HG03432 (cell line): ENCODE measurements at regions not wholly inside any gene's neighbourhood (a gene's known extent, or its start where the extent isn't known, plus 50 kb on each side); places are given as distances from the start of the nearest gene placed in this dataset.

Experiments
- ATAC-seq: cut with Tn5 transposase; IDR thresholded peaks from one replicate; pipeline ENCODE4 v1.9.1; 2021; ENCODE audit warnings: mild to moderate bottlenecking, moderate library complexity; ENCODE audit not compliant: unreplicated experiment

DNA sequence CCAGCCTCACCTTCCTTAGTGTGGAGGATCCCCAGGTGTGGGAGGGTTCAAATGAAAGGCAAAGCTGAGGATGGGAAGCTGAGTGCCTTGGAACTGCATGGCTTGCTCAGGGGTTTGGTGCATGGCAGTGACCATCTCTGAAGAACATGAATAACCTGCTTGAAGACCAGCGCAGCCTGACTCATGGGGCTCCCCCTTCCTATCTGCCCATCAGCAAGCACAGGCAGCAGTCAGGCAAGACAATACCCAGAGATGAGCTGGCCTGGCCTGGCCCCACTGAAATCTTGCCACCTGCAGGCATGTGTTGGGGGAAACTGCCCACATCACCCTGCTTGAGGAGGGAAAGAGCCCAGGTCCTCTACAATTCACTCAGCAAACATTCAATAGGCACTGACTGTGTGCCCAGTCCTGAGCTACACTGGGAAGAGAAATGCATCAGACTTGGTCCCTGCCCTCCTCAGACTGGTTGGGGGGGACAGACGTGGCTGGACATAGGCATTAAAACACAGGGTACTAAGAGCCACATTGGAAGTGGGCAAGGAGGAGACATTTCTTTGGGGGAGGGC, 105.0 kb upstream of the ALDH1B1 start:
- ATAC-seq = peak; percentile 50

- no peak for ATAC-seq
These were observed 105.7 kb upstream of the ALDH1B1 start for GRCh38 chr9:38286766-38287165.

- ATAC-seq = no peak
These were observed 106.1 kb upstream of the ALDH1B1 start for GRCh38 chr9:38286357-38286756.

GRCh38 chr9:38285236-38285635, 107.3 kb upstream of the ALDH1B1 start:
- ATAC-seq = no peak

- ATAC-seq = no peak
These were observed 107.9 kb upstream of the ALDH1B1 start for GRCh38 chr9:38284588-38285051.

DNA sequence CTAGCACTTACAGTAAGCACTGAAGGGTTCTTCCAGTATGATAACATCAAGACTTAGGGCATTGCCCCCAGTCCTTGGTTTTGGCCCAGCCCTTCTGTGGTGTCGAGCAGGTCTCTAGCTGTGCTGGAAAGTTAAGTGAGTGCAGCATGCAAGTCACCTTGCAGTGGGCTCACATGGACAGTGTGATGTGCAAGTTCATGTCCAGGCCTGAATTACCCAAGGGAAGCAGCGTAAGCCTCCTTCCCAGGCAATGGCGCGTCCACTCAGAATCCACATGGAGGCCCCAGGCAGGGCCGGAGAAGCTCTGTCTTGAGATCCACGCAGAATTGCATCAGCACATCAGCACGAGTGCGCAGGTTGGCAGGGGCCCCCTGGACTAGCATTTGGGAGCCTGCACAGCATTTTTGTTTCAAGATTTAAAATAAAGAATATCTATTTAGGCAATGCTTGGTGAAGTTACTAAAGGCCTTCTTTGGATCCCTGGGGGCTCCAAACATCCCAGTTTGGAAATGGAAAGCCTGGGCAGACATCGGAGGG, 108.4 kb upstream of the ALDH1B1 start:
- ATAC-seq = no peak

GRCh38 chr9:38282756-38283155, 109.7 kb upstream of the ALDH1B1 start:
- no peak for ATAC-seq

GRCh38 chr9:38281917-38282316, 110.6 kb upstream of the ALDH1B1 start:
- no peak for ATAC-seq

DNA sequence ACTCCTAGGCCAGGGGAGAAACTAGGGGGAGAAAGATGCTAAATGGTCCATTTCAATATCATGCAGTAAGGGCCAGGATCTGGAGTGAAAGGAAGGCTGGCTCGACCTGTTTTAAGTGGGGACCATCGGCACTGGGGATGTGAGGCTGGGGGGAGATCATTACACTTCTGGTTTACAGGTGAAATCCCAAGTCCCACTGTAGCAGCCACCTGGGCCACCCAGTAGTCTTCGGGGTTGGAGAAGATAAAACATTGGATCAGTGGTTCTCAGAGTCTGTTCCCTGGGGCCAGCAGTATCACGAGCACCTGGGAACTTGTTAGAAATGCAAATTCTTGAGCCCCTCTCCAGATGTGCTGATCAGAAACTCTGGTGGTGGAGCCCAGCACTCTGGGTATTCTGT, 111.3 kb upstream of the ALDH1B1 start:
- no peak for ATAC-seq

- ATAC-seq = no peak
These were observed 112.2 kb upstream of the ALDH1B1 start for GRCh38 chr9:38280251-38280800.

DNA sequence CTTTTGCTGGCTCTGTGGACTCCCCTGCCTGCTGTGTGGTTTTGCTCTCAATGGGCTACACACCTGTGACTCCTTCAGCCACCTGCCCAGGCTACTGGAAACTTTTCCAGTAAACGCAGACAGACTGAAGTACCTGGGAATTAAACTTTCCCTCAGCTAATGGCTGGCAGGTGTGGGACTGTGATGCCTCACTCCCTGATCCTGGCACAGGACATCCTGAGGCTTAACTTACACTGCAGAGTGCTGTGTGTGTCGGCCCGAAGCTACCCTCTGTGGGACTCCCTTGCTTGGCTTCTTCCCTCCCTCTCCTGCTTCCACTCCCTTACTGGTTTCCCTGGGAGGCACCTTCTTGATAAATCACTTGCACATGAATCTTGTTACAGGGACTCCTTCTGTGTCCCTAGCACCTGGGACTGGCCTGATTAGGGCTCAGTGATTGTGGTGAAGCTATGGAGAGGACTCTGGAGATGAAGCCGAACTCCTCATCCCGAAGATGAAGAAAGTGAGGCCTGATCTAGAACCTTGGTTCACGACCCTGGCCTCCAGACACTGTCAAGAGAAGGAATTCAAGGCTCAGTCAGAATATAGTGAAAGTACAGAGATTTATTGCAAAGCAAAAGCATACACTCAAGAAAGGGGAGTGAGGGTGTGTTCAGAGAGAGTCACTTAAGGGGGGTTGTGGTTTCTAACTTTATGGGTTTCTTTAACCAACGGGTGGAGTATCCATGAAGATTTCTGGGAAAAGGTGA, 113.4 kb upstream of the ALDH1B1 start:
- no peak for ATAC-seq

- ATAC-seq = no peak
These were observed 114.0 kb upstream of the ALDH1B1 start for GRCh38 chr9:38278457-38278856.

DNA sequence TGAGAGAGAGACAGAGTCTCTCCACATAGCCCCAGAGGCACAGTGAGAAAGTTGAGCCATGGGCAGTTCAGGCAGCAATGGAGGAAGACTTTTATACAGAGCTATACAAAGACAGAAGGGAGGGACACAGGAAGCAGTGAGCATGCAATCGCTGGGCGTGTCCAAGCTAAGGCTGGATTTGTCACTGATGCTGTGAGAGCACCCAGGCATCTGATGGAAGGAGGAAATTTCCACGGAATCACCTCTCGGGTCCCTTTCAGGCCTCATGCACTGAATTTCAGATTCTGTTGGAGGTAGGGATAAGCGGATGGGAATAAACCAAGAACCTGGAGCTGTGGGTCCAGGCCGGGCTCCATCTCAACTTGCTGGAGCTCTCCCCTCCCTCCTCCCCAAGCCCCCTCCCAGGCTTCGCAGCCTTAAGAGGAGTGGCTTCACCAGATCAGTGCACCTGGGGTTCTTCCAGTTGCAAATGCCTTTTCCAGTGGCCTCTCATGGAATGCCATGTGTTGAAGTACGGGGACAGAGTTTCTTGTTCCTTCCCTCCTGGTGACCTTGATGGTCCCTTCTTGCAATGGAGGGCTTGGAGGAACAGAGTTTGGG, 114.8 kb upstream of the ALDH1B1 start:
- no peak for ATAC-seq

DNA sequence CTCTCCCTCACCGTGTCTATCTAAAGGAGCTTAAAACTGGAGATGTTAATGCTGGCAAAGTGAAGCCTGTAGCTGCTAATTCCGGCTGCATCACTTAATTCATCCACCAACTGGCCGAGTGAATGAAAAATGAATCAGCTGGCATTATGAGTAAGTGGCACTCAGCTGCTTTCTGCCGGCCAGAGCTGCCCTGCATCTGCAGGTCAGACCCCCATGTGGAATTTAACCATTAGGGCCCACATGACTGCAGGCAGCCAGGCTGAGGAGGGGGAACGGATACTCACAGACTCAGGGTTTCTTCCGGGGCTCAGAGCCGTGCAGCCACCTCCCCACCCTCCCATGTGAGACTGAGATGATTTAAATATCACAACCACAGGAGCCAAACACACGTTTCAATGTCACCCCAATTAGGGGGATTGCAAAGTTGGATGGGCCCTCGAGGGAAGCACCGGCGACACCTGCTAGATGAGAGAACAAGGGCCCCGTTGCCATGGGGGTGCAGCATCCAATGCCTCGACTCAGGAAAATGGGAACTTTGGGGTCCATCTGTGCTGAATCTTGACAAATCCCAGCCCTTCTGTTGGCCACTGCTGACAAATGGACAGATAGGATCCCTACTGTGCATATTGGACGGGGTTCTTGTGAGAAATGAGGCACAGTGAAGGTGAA, 115.6 kb upstream of the ALDH1B1 start:
- ATAC-seq = no peak

DNA sequence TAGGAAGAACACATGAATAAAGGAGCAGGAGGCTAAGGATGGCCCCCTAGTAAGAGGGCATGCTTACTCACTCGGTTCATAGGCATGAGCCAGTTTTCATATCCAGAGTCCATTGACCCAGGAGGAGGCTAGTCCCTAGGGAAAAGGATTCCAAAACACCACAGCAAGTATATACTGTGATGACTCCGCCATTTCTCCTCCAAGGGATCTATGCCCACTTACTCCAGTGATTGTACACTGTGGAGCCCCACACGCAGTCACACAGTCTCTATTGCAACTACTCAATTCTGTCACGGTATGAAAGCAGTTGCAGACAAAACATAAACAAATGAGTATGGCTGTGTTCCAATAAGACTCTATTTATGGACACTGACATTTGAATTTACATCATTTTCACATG, 117.7 kb upstream of the ALDH1B1 start:
- ATAC-seq = no peak

GRCh38 chr9:38272710-38273109, 119.8 kb upstream of the ALDH1B1 start:
- ATAC-seq = no peak

DNA sequence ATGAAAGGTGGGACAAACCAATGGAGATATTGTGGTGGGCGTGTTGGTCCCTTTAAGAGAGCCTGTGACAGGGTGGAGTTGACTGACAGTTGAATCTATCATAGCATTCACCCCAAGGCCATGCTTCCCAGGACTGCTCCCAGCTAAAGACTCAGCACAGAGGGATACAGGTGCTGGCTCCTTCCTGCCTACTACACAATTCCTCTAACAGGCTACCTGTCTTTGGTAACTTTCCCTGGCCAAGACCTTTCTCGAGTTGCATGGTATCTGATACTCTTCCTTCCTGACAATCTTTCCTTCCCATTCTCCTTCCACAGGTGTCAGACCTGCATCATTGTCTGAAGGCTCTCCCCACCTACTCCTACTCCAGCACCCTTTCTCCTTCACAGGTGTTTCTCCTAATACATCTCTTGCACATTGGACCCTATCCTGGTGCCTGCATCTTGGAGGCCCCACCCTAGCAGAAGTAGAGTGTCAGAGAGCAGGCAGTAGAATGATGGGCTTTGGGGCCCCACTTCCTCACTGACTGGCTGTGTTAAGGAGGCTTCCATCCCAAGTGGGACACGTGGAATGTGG, 120.7 kb upstream of the ALDH1B1 start:
- ATAC-seq = no peak

DNA sequence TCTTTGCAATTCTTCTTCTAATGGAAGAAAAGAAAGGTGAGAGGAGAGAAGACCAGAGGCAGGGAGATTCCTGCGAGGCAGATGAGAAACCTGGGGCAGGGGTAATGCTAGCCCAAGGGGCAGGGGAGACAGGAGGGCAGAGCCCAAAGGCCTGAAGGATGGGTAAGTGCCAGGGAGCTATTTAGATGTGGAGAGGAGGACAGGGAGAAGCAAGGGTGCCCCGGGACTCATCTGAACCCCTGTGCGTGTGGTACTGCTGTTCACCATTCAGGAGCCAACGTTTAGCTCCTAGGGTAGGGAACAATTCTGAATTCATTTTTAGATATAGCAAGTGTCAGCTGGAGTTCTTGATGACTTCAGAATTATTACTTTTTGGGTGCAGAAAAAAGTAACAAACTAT, 122.7 kb upstream of the ALDH1B1 start:
- no peak for ATAC-seq

DNA sequence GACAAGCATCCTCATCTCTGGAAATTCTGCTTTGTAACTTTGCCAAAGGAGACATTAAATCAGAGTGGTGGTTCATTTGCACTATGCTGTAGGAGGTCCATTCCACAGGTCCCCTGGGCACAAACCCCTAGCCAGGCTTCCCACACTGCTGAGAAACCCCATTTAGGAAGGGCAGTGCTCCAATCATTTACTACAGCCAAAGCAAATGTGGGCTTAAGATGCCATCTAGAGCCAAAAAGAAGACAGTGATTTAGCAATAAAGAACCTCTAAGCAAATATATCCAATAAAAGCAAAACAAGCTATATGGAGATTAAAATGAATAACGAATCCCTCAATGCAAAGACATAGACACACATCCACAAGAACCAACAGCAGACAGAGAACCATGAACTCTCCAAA, 129.0 kb upstream of the ALDH1B1 start:
- no peak for ATAC-seq

GRCh38 chr9:38259519-38260218, 132.8 kb upstream of the ALDH1B1 start:
- ATAC-seq = no peak
